ENCODE measurements at regions not wholly inside any gene's neighbourhood (a gene's known extent, or its start where the extent isn't known, plus 50 kb on each side); places are given as distances from the start of the nearest gene placed in this dataset.

DNA sequence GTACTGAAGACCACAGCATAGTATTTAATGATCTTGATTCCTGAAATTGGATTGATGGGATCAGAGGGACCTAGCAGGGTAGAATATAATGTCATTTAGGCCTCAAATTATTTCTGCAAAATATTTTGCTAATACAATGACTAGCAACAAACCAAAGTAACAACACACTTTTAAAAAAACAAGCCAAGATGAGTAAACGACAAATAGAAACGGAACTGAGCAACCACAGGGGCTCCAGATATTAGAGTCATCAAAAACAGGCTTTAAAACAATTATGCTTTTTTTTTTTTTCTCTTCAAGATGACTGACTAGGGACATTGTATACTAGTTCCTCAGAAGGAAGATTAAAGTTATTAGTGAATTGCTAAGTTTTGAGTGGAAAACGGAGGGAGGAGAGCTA is 447.1 kb upstream of the MMADHC start:
- Mint-ChIP-seq H3K9me3 (no peaks in the 10 kb centered on the region), H3K4me3 (no peak overlapping the region), H3K4me1 (no peaks in the 10 kb centered on the region), H3K27ac (no peak overlapping the region), H3K27me3 (no peaks in the 10 kb centered on the region), H3K36me3 (no peaks in the 10 kb centered on the region)
- DNase-seq = no peak

DNA sequence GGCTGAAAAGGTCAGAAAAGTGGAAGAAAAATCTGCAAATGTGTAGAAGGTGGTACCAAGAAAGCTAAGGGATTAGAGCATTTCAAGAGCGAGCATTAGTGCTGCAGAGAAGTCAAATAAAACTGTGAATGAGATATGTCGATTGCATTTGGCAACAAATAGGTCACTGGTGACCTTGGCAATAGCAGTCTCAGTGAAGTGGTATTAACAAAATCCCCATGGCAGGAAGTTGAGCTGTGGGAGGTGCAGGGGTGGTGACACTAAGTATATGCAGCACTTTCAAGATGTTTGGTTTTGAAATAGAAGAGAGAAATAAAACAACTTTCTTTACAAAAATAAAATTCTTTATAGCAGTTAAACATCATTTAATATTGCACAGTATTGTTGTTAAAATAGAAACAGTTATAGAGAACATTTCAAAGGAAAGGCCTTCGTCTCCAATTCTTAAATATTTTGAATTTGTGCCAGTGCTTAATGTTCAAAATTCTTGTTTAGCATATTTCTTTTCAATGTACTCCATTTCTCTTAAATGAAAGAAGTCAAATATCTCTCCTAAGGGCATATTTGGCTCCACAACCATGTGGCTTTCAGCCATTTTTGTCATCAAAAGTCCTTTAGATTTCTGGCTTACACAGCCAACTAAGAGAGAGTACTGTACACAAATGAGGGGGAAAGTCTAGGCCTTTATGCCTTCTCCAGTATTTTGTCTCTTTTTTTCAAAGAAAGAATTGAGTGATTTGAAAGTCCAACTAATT is 443.0 kb upstream of the MMADHC start:
- H3K9me3 Mint-ChIP-seq = no peaks in the 10 kb centered on the region
- no peaks in the 10 kb centered on the region for H3K27me3 Mint-ChIP-seq
- H3K4me3 Mint-ChIP-seq = no peak overlapping the region
- H3K4me1 Mint-ChIP-seq = no peaks in the 10 kb centered on the region
- H3K36me3 Mint-ChIP-seq = no peaks in the 10 kb centered on the region
- no peak overlapping the region for H3K27ac Mint-ChIP-seq
- no peak for DNase-seq

DNA sequence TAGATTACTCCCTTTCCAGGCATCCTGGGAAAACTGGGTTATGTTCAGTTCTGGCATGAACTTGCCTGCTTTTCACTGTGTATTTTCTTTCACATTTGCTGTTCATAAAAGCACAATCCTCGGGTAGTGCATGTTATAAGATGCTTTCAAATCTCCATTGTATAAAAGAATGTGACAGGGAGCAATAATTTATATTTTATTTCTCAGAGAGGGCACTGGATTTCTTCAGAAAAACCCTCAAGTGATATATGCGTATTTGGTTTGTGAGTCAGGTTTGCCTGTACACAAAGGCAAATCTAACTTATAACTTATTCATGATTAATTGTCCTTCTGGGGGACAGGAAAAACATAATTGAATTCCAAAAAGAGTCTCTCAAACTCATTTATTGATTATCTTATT is 440.7 kb upstream of the MMADHC start:
- Mint-ChIP-seq H3K36me3 (no peaks in the 10 kb centered on the region), H3K4me3 (no peak overlapping the region), H3K4me1 (no peaks in the 10 kb centered on the region)

DNA sequence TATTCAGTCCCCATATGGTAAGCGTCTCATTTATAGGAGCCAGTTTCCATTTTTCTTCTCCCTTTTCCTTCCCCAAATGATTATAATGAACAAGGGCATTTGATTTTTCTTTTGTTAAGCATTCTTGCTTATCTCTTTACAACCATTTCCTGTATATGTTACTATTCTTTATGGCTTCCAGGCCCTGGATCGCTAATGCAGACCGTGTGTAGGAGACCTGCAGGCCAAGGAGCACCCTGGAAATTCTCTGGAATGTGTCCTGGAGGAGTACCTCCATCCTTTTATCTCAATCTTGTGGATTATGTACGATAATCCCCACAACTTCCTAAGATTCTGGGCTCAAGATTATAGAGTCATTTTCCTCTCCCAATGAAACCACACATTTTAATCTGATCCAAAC is 439.6 kb upstream of the MMADHC start:
- H3K27ac Mint-ChIP-seq = no peak overlapping the region
- no peak overlapping the region for H3K4me3 Mint-ChIP-seq
- H3K9me3 Mint-ChIP-seq = no peaks in the 10 kb centered on the region
- H3K27me3 Mint-ChIP-seq = no peaks in the 10 kb centered on the region
- no peak for DNase-seq
- no peaks in the 10 kb centered on the region for H3K36me3 Mint-ChIP-seq
- no peaks in the 10 kb centered on the region for H3K4me1 Mint-ChIP-seq

More for the DNA sequence above, 440.7 kb upstream of the MMADHC start:
- Mint-ChIP-seq H3K27me3 (no peaks in the 10 kb centered on the region), H3K9me3 (no peaks in the 10 kb centered on the region), H3K27ac (no peak overlapping the region)
- DNase-seq = no peak

DNA sequence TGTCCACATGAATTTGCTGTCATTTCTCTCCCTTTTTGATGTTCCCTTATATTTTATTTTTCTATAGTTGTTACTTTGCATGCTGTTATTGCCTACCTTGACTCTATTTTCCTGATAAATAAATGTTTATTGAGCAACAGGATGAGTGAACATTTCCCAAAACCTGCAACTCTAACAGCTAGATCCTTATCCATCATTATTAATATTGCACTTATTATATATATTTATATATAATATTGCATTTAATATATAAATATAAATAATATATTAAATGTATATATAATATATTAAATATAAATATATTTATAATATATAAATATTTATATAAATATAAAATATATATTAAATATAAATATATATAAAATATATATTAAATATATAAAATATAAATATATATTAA is 436.1 kb upstream of the MMADHC start:
- Mint-ChIP-seq H3K36me3 (no peaks in the 10 kb centered on the region), H3K9me3 (no peaks in the 10 kb centered on the region)

DNA sequence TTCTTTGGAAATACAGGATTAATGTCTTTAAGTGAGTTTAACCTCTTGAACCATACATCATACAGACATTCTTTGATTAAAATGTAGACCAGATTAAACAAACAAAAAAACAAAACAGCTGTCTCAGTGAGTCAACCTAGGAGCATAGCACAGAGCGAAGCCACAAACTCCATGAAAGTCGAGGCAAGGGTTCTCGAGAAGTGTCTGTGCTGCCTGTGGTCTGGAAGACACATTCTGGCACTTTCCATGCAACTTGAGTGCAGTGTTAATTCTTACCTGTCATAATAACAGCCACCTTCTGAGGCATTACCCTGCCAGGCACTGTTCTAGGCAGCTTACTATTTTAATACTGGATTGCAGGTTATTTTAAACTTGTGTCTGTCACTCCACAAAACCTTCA is 435.5 kb upstream of the MMADHC start:
- no peaks in the 10 kb centered on the region for H3K4me1 Mint-ChIP-seq
- no peak overlapping the region for H3K4me3 Mint-ChIP-seq
- no peaks in the 10 kb centered on the region for H3K9me3 Mint-ChIP-seq
- H3K27ac Mint-ChIP-seq = no peak overlapping the region
- H3K36me3 Mint-ChIP-seq = no peaks in the 10 kb centered on the region
- DNase-seq = no peak
- no peaks in the 10 kb centered on the region for H3K27me3 Mint-ChIP-seq

More for the DNA sequence above, 436.1 kb upstream of the MMADHC start:
- no peak overlapping the region for H3K4me3 Mint-ChIP-seq
- H3K4me1 Mint-ChIP-seq = no peaks in the 10 kb centered on the region
- no peak overlapping the region for H3K27ac Mint-ChIP-seq
- no peak for DNase-seq
- no peaks in the 10 kb centered on the region for H3K27me3 Mint-ChIP-seq

DNA sequence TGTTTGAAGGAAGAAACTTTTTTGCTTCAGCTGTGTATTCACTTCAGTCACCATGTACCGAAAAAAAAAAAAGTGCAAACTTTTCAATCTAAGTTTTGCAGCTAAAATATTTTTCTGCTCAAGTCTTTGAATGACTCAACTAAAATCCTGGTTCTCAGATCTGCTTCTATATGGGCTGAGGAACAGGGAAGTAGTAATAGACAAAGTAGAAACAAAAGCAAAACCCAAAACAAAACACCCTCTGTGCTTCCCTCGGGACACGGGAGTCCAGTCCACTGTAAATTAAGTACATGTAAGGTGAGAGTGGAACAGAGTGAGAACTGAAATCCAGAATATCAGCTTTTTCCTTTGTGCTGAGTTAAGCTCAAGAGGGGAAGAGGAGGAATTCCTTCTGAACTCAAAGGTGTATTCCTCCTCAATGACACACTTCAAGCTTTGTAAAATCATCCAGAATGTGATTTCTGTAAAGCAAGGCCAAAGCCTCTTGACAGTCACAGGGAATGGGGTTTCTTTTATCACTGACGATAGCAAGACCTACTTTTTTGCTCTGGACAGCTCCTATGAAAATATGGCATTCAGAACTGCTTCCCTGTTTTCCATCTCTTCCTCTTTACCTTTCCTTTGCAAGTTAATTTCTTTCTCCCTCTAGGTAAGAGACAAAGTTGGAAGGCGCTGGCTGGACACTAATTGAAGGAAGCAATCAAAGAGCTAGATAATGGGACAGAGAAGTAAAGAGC is 433.5 kb upstream of the MMADHC start:
- Mint-ChIP-seq H3K27me3 (no peaks in the 10 kb centered on the region), H3K4me1 (no peaks in the 10 kb centered on the region), H3K27ac (no peak overlapping the region), H3K4me3 (no peak overlapping the region), H3K9me3 (no peaks in the 10 kb centered on the region), H3K36me3 (no peaks in the 10 kb centered on the region)
- no peak for DNase-seq

DNA sequence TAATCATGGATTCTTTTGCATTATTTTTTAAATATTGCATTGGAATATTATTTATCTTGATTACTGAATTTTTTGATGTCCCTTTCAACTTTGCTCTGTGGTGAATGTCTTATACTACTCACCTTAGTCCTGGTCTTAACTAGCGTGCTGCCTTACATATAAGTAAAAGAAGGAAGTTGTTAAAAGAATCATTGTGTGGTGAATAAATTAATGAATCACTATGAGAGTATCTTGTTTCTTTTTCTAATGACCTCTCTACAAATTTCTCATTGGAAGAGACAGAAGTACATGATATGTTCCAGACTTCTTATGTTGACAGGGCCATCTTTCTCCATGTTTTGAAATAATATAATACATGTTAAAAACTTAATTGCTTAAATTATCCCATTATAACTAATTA is 432.6 kb upstream of the MMADHC start:
- Mint-ChIP-seq H3K36me3 (no peaks in the 10 kb centered on the region), H3K27me3 (no peaks in the 10 kb centered on the region), H3K4me3 (no peak overlapping the region), H3K9me3 (no peaks in the 10 kb centered on the region), H3K27ac (no peak overlapping the region), H3K4me1 (no peaks in the 10 kb centered on the region)
- no peak for DNase-seq

DNA sequence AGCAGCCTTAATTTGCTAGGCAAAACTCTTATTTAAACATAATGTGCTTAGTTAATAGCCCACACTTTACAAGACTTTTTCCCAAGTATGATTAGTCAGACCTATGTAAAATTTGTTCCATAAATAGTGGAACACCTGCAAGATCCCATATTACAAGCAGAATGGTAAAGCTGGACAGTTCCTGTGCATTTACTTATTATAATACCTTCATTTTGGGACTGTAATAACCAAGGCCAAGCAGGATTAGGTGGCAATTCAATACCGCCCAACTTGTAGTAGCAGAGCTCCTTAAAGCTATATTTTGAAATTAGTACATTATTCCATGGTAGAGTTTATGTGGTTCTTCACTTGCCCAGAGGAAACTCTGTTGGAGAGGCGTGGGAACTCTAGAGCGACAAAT is 431.5 kb upstream of the MMADHC start:
- no peak for DNase-seq
- Mint-ChIP-seq H3K27ac (no peak overlapping the region), H3K9me3 (no peaks in the 10 kb centered on the region), H3K4me1 (no peaks in the 10 kb centered on the region), H3K4me3 (no peak overlapping the region), H3K27me3 (no peaks in the 10 kb centered on the region), H3K36me3 (no peaks in the 10 kb centered on the region)

DNA sequence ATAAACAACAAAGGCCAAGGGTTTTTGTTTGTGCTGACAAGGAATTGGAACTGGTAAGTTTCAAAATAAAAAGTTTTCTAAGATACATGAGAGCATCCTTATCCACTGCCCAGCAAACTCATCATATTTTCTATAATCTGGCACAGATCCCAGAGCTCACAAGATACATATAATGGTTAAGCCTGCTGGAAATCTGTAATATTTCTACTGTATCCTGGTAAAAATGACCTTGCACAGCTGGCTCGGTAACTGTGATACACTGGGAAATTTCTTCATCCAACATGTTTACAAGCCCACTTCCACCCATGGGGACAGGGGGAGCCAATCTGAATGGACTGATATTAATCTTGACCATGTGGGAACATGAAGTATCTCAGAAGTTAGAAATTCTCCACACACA is 425.4 kb upstream of the MMADHC start:
- Mint-ChIP-seq H3K36me3 (no peaks in the 10 kb centered on the region), H3K4me3 (no peak overlapping the region), H3K4me1 (no peaks in the 10 kb centered on the region), H3K27ac (no peak overlapping the region), H3K27me3 (no peaks in the 10 kb centered on the region), H3K9me3 (no peaks in the 10 kb centered on the region)
- no peak for DNase-seq

DNA sequence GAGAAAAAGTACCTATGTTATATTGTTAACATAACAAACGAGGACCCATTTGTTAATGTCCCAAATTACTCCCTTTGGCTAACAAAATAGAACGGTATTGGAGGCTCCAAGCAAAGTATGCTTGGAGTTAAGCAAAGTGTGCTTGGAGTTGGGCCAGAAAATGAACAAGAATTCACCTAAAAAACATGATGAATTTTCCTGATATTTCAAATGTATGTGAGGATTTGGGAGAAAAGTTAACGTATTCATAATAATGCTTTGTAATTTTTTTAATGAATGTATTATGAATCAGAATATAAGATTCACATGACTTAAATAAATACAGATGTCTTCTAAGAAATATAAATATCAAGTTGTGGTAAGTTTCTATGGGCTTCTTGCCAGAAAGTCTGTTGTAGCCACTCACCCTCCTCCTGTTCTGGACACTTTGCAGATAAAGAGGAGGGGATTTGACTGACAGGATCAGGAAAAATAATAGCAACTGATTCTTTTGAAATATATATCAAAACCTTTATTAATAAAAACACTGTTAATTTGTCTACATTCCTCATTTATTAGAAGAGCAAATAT is 423.7 kb upstream of the MMADHC start:
- H3K27ac Mint-ChIP-seq = no peak overlapping the region
- no peaks in the 10 kb centered on the region for H3K27me3 Mint-ChIP-seq
- no peak overlapping the region for H3K4me3 Mint-ChIP-seq
- H3K9me3 Mint-ChIP-seq = no peaks in the 10 kb centered on the region
- H3K4me1 Mint-ChIP-seq = no peaks in the 10 kb centered on the region
- no peak for DNase-seq
- no peaks in the 10 kb centered on the region for H3K36me3 Mint-ChIP-seq

DNA sequence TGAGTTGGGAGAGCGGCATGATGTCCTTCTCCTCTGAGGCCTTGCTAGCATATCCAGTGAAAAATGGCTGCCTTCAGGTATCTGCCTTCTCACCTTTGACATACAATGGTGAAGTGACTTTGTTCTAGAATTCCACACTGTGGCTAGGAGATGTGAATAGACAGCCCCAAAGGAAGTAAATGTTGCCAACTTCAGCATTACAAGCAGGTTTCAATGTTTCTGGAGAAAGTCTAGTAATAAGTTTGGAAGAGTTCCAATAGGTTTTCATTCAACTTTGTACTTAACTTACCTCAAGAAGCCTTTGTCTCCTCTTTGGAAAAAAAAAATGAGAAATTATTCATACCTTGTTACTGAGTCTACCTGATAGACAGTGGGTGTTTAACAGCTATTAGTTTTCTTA is 421.3 kb upstream of the MMADHC start:
- H3K36me3 Mint-ChIP-seq = no peaks in the 10 kb centered on the region
- no peaks in the 10 kb centered on the region for H3K27me3 Mint-ChIP-seq

DNA sequence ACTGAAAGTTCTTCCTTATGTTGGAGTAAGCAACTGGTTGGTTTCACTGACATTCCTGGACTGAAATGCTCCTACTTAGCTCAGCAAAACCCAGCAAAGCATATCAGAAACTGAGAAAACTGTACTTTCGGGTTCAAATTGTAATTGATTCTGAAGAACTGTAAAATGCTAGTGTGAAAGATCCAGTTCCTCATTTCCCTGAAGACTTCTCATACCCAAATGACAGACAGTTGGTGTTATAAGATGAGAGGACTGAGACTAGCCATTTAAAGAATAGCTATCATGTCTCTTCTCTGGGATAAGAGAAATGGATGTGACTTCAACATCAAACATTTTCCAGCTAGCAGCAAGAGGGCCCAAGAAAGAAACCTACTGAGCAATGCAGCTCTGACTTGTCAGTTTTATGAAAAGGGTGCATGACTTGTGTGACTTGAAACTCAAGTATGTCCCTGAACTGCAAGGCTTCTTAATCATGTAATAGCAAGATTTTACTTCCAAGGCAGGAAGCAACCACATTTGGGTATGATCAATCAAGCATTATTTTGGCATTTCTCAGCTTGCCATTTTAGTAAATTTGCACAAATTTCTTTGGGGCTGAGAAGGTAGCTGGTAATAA is 420.3 kb upstream of the MMADHC start:
- Mint-ChIP-seq H3K9me3 (no peaks in the 10 kb centered on the region), H3K4me3 (no peak overlapping the region), H3K27ac (no peak overlapping the region), H3K27me3 (no peaks in the 10 kb centered on the region), H3K36me3 (no peaks in the 10 kb centered on the region), H3K4me1 (no peaks in the 10 kb centered on the region)
- no peak for DNase-seq

More for the DNA sequence above, 421.3 kb upstream of the MMADHC start:
- Mint-ChIP-seq H3K9me3 (no peaks in the 10 kb centered on the region), H3K4me3 (no peak overlapping the region), H3K4me1 (no peaks in the 10 kb centered on the region), H3K27ac (no peak overlapping the region)
- DNase-seq = no peak

DNA sequence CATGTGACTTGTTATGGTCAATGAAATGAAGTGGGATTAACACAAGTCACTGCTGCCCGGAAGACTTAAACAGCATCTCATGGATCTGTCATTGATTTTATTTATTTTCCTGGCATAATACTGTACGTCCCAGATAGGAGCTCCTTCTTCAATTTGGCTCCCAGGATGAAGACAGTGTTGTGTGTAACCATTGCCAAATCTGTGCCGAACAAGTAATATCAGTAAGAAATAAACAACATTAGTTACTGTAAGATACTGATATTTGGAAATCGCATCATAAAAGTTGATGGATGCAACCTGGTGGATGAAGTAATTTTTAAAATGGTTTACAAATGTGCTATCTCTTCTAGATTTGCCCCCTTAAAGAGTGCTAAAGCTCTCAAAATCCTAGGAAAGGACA is 419.0 kb upstream of the MMADHC start:
- DNase-seq = no peak
- Mint-ChIP-seq H3K4me1 (no peaks in the 10 kb centered on the region), H3K27me3 (no peaks in the 10 kb centered on the region), H3K36me3 (no peaks in the 10 kb centered on the region), H3K4me3 (no peak overlapping the region), H3K27ac (no peak overlapping the region), H3K9me3 (no peaks in the 10 kb centered on the region)

DNA sequence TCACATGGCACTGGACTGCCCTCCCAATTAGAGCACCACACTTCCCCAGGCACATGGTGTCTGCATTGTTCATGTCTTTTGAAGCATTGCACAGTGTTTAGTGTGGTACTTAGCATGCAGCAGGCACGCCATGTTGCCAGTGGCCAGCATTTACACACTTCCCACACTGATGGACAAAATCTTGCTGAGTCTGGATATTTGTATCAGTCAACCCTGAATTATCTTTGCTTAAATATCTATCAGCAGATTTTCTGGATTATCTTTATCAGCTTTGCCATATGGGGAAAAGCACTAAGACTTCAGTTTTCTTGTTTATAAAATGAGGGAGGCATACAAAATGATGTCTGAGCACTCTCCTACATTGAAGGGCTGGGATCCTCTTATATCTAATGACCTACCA is 416.0 kb upstream of the MMADHC start:
- Mint-ChIP-seq H3K4me3 (no peak overlapping the region), H3K36me3 (no peaks in the 10 kb centered on the region), H3K9me3 (peaks cover 4% of the 10 kb centered on the region), H3K27ac (no peak overlapping the region), H3K27me3 (no peaks in the 10 kb centered on the region), H3K4me1 (no peaks in the 10 kb centered on the region)
- no peak for DNase-seq
